MM.1S (cell line): ENCODE measurements at regions not wholly inside any gene's neighbourhood (a gene's known extent, or its start where the extent isn't known, plus 50 kb on each side); places are given as distances from the start of the nearest gene placed in this dataset.

Source experiments
- DNase-seq: peaks from one replicate; pipeline ENCODE4 v3.0.0-alpha.2; 2015
- H2AFZ ChIP-seq: fragments of 300-600 bp; sonication (generic); 2 replicates; pipeline ENCODE4 v1.6.0; 2016; ENCODE audit warnings: antibody characterized with exemption, low read length
- H3F3A ChIP-seq: fragments of 300-600 bp; sonication (generic); 2 replicates; pipeline ENCODE4 v1.6.1; 2016; ENCODE audit warnings: mild to moderate bottlenecking, antibody characterized with exemption, low read length, moderate library complexity, mixed read lengths; ENCODE audit not compliant: insufficient read depth
- H3K27ac ChIP-seq: fragments of 300-600 bp; sonication (generic); 2 replicates; pipeline ENCODE4 v1.5.1; 2016; ENCODE audit warnings: mild to moderate bottlenecking, low read length
- H3K27me3 ChIP-seq: fragments of 300-600 bp; sonication (generic); replicated peaks from 2 replicates; pipeline ENCODE4 v1.6.0; 2016; ENCODE audit warnings: low read length; ENCODE audit not compliant: insufficient read depth
- H3K36me3 ChIP-seq: fragments of 300-600 bp; sonication (generic); replicated peaks from 2 replicates; pipeline ENCODE4 v1.6.1; 2016; ENCODE audit warnings: mild to moderate bottlenecking, low read length, mixed read lengths; ENCODE audit not compliant: insufficient read depth
- H3K4me1 ChIP-seq: fragments of 300-600 bp; sonication (generic); 2 replicates; pipeline ENCODE4 v1.6.1; 2016; ENCODE audit warnings: low read length, mixed read lengths
- H3K4me2 ChIP-seq: fragments of 300-600 bp; sonication (generic); 2 replicates; pipeline ENCODE4 v1.6.0; 2016; ENCODE audit warnings: low read depth, low read length
- H3K4me3 ChIP-seq: fragments of 300-600 bp; sonication (generic); 2 replicates; pipeline ENCODE4 v1.5.1; 2016; ENCODE audit warnings: low read length, mixed read lengths
- H3K79me2 ChIP-seq: fragments of 300-600 bp; sonication (generic); 2 replicates; pipeline ENCODE4 v1.6.1; 2016; ENCODE audit warnings: mixed run types, low read length, mixed read lengths
- H3K9ac ChIP-seq: fragments of 300-600 bp; sonication (generic); 2 replicates; pipeline ENCODE4 v1.6.1; 2016; ENCODE audit warnings: low read length, mixed read lengths
- H3K9me2 ChIP-seq: fragments of 300-600 bp; sonication (generic); replicated peaks from 2 replicates; pipeline ENCODE4 v1.6.1; 2016; ENCODE audit warnings: mild to moderate bottlenecking, low read length, mixed read lengths; ENCODE audit not compliant: insufficient read depth
- H3K9me3 ChIP-seq: fragments of 300-600 bp; sonication (generic); replicated peaks from 2 replicates; pipeline ENCODE4 v1.6.1; 2016; ENCODE audit warnings: mild to moderate bottlenecking, low read length, mixed read lengths; ENCODE audit not compliant: insufficient read depth
- H4K20me1 ChIP-seq: fragments of 300-600 bp; sonication (generic); 2 replicates; pipeline ENCODE4 v1.6.1; 2016; ENCODE audit warnings: mild to moderate bottlenecking, low read length, moderate library complexity, mixed read lengths; ENCODE audit not compliant: insufficient read depth
- CTCF ChIP-seq: fragments of 300-600 bp; sonication (generic); IDR thresholded peaks from 2 replicates; pipeline ENCODE4 v1.5.1; 2016; ENCODE audit warnings: antibody characterized with exemption, low read length, mixed read lengths
- EZH2 ChIP-seq: fragments of 300-600 bp; sonication (generic); optimal IDR thresholded peaks from 2 replicates; pipeline ENCODE3; 2017; ENCODE audit warnings: low read depth, mild to moderate bottlenecking, antibody characterized with exemption, low read length, mixed read lengths
- EZH2phosphoT487 ChIP-seq: fragments of 300-600 bp; sonication (generic); IDR thresholded peaks from 2 replicates; pipeline ENCODE4 v1.6.1; 2018; ENCODE audit warnings: antibody characterized with exemption, low read length

GRCh38 chr3:166199491-166199890 is 362.3 kb upstream of the BCHE start:
- Histone ChIP-seq H3K4me1 (peaks cover 36% of the 10 kb centered on the region), H3K27ac (no peak overlapping the region), H3K36me3 (no peaks in the 10 kb centered on the region; the same call in 1 of the 2 replicates), H3K9me3 (no peaks in the 10 kb centered on the region), H3K9me2 (no peaks in the 10 kb centered on the region), H3K4me2 (no peak overlapping the region), H3K4me3 (no peak overlapping the region), H3K9ac (no peak overlapping the region), H3F3A (peaks cover 16% of the 10 kb centered on the region), H3K27me3 (no peaks in the 10 kb centered on the region), H2AFZ (no peak overlapping the region), H4K20me1 (no peaks in the 10 kb centered on the region), H3K79me2 (no peaks in the 10 kb centered on the region)
- DNase-seq = no peak
- no peak for TF ChIP-seq EZH2phosphoT487
- TF ChIP-seq EZH2 = no peak
- TF ChIP-seq CTCF = no peak

GRCh38 chr3:166195808-166196207 is 358.6 kb upstream of the BCHE start:
- Histone ChIP-seq H3K79me2 (no peaks in the 10 kb centered on the region), H2AFZ (no peak overlapping the region), H3K27ac (no peak overlapping the region), H4K20me1 (no peaks in the 10 kb centered on the region), H3K9me3 (no peaks in the 10 kb centered on the region), H3F3A (peaks cover 3% of the 10 kb centered on the region), H3K4me1 (peaks cover 11% of the 10 kb centered on the region), H3K36me3 (no peaks in the 10 kb centered on the region; the same call in 1 of the 2 replicates), H3K9me2 (no peaks in the 10 kb centered on the region), H3K4me3 (no peak overlapping the region), H3K4me2 (no peak overlapping the region), H3K27me3 (no peaks in the 10 kb centered on the region), H3K9ac (no peak overlapping the region)
- DNase-seq = no peak
- TF ChIP-seq CTCF (no peak), EZH2 (no peak), EZH2phosphoT487 (no peak)

- H3F3A ChIP-seq = no peaks in the 10 kb centered on the region
- no peaks in the 10 kb centered on the region for H3K79me2 ChIP-seq
- no peaks in the 10 kb centered on the region for H3K4me1 ChIP-seq
- H3K4me3 ChIP-seq = no peak overlapping the region
- H3K9me2 ChIP-seq = no peaks in the 10 kb centered on the region
- no peaks in the 10 kb centered on the region for H4K20me1 ChIP-seq
- TF ChIP-seq EZH2phosphoT487 (no peak), EZH2 (no peak), CTCF (no peak)
- no peak overlapping the region for H3K27ac ChIP-seq
- DNase-seq = no peak
- no peak overlapping the region for H3K4me2 ChIP-seq
- no peaks in the 10 kb centered on the region for H3K36me3 ChIP-seq
- H3K9me3 ChIP-seq = no peaks in the 10 kb centered on the region
- no peak overlapping the region for H2AFZ ChIP-seq
- H3K9ac ChIP-seq = no peak overlapping the region
- no peaks in the 10 kb centered on the region for H3K27me3 ChIP-seq
Measured at GRCh38 chr3:166191411-166191810, 354.2 kb upstream of the BCHE start.
